HG02885 (cell line): ENCODE measurements at regions not wholly inside any gene's neighbourhood (a gene's known extent, or its start where the extent isn't known, plus 50 kb on each side); places are given as distances from the start of the nearest gene placed in this dataset.
A peak's percentile ranks its signal among the peaks of the same experiment; 100 is the strongest.

ENCODE experiments used
- ATAC-seq: cut with Tn5 transposase; IDR thresholded peaks from one replicate; pipeline ENCODE4 v1.9.1; 2021; ENCODE audit warnings: mild to moderate bottlenecking; ENCODE audit not compliant: unreplicated experiment, poor library complexity

- ATAC-seq, result no peak
Observed at GRCh38 chr2:224325941-224326340, 76.0 kb downstream of the FAM124B start.

GRCh38 chr2:224324604-224325003, 77.3 kb downstream of the FAM124B start:
- no peak for ATAC-seq

DNA sequence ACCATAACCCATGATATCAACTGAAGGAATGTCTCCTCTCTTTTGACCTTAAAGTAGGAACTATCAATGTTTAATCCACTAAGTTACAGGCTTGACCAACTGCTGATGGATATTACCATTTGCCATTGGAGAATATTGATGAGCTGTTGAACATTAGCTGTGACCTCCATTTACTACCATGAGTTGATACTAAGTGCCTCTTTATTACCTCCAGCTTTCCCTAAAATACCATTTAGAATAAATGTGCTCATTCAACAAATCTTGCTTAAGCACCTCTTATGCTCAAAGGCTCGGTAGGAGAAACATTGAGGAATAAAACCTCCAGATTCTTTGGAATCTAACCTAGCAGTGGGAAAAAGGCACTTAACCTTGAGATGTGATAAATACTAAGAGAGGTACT, 81.2 kb downstream of the FAM124B start:
- ATAC-seq, result no peak

- no peak for ATAC-seq
Observed at GRCh38 chr2:224319750-224320149, 82.2 kb downstream of the FAM124B start.

DNA sequence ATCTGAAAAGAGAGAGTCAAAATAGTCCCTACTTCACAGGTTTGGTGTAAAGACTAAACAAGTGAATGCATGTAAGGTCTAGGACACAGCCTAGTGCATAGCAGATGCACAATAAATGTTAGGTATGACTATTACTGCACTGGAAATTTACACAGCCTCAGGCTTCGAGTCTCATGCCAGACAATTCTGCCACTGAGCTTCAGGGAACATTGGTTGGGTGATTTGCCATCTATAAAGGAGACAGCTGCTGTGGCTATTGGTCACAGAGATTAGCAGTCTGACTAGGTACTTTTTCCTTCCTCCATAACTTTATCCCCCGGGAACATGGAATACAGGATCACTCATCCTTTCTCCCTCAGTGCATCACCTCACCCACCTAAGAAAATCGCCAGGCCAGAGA, 89.2 kb downstream of the FAM124B start:
- ATAC-seq, result no peak

- no peak for ATAC-seq
Observed at GRCh38 chr2:224310943-224311625, 90.8 kb downstream of the FAM124B start.

DNA sequence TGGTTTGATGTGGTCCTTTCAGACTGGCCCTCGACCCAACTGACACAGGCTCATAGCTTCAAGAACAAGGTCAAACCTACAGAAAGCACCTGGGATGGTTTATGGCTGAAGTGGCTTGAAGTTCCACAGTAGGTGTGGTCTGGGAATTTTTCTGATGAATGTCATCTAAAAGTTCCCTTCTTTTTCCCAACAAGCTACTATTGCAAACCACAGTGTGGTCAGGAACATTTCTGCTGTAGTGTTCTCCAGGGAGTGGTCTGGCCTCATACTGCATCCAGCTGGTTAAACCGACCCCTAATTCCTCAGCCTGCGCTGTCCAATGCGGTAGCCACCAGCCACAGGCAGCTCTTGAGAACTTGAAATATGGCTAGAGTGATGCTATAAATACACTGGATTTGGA, 92.7 kb downstream of the FAM124B start:
- ATAC-seq, result no peak

- peak; percentile 88 for ATAC-seq
Observed at GRCh38 chr2:224308272-224308911, 93.5 kb downstream of the FAM124B start.

- ATAC-seq, result no peak
Observed at GRCh38 chr2:224302952-224303351, 99.0 kb downstream of the FAM124B start.

GRCh38 chr2:224293976-224294375, 107.9 kb downstream of the FAM124B start:
- ATAC-seq, result no peak

DNA sequence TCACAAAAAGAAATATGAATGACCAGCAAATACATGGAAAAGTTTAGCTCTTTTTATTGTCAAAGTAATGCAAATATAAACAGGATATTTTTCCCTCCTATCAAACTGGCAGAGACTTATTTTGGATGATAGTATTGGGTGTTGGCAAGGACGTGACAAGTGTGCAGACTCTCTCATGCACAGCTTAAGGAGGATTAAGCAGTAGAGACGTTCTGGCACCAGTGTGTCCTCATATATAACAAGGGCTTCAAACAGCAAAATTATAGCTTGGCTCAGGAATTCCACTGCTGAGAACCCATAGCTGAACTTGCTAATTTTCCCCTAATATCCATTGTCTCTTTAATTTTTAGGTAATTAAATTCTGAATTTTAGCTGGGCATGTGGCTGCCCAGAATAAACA, 114.4 kb downstream of the FAM124B start:
- ATAC-seq, result no peak

DNA sequence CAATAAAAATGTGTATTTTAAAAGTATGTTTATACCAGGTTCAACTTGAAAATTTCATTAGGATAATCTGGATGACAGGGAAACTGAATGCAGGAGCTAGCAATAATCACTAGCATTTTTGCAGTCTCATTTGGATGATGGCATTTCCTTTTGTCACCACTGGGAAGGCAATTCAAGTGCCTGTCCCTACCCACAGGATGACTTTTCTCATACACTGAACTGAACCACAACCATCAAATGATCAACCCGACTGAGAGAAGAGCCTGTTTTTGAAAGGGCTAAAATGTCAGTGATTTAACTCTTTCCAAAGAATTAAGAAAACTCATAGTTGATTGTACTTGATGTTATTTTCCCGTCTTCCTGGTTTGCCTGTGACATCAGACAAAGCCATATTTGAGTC, 115.0 kb downstream of the FAM124B start:
- no peak for ATAC-seq

DNA sequence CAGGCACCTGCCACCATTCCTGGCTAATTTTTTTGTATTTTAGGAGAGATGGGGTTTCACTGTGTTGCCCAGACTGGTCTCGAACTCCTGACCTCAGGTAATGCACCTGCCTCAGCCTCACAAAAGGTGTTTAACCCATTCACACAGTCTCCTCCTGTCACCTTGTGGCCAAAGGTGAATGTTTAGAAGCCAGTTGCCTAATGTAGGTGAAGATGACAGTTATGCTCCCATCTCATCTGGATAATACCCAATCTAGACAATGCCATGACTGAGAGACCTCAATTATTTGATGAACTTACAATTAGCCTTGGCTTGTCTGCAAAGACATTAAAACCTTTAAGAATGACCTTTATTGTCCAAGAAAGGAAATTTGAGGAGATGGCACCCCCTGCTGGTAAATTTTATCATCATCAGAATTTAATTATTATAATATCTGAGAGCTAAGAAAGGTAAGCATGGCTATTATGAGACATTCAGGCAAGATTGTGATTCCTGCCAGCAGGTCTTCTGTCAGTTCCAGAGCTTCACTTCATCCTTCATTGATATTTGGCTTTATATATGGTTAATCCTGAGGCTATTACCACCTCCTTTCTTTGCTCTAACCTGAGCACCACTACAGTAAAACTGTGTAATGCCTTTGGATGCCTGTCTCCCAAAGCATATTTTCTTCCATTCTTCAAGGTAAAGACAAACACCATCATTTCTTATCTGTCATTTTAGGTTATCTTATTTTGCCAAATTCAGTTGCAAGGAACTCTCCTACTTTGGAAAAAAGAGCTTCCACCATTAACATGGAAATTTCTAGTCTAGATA, 117.6 kb downstream of the FAM124B start:
- ATAC-seq, result no peak

DNA sequence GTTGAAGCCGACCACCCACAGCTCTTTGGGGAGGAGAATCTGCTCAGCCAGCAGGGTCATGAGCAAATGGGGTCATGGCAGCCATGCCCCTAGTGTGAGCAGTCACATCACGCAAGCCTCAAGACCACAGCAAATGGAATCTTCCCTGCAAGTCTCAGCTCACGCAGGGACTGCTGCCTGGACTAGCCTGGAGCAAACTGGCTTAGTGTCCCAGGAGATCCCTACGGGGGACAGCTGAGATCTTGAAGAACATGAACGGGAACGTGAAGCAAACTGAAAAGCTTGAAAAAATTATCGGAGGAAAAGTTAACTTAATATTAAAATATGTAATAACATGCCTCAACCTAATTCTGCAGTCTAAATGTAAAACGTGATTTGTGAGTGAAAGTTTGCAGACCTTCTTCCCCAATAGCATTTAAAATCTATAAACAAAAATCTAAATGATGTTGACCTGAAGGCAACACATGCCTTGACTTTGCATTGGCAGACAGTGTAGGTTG, 118.4 kb downstream of the FAM124B start:
- ATAC-seq, result no peak

- no peak for ATAC-seq
Observed at GRCh38 chr2:224281374-224281773, 120.5 kb downstream of the FAM124B start.

DNA sequence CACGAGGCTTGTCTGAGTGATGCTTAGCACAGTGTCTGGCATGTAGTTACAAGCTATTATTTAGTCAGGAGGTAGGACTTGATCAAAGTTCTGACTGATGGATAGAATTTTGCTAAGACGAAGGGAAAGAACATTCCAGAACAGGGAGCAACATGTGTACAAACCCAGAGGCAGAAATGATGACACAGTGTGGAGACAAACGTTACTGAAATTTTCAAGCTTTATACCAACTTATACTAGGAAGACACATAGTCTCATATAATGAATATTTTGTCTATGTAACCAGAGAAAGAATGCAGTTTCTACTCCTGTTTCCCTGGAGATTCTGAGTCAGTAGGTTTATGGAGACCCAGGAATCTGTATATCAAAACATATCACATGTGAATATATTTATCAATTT, 123.4 kb downstream of the FAM124B start:
- ATAC-seq, result no peak

DNA sequence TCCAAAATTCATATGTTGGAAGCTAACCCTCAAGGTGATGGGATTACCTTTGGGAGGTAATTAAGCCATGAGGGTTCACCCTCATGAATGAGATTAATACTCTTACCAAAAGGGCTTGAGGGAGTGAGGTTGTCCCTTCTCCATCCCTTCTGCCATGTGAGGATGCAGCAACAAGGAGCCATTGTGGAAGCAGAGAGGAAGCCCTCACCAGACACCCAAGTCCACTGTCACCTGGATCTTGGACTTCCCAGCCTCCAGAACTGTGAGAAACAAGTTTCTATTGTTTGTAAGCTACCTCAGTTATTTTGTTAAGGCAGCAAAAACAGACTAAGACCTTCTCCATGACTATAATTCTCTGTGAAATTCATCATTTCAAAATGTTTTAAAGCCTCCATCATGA, 125.7 kb downstream of the FAM124B start:
- no peak for ATAC-seq

- no peak for ATAC-seq
Observed at GRCh38 chr2:224272237-224272910, 129.5 kb downstream of the FAM124B start.

- no peak for ATAC-seq
Observed at GRCh38 chr2:224271617-224272236, 130.2 kb downstream of the FAM124B start.

- ATAC-seq, result no peak
Observed at GRCh38 chr2:224268441-224268840, 133.5 kb downstream of the FAM124B start.
